ENCODE measurements at regions not wholly inside any gene's neighbourhood (a gene's known extent, or its start where the extent isn't known, plus 50 kb on each side); places are given as distances from the start of the nearest gene placed in this dataset.

DNA sequence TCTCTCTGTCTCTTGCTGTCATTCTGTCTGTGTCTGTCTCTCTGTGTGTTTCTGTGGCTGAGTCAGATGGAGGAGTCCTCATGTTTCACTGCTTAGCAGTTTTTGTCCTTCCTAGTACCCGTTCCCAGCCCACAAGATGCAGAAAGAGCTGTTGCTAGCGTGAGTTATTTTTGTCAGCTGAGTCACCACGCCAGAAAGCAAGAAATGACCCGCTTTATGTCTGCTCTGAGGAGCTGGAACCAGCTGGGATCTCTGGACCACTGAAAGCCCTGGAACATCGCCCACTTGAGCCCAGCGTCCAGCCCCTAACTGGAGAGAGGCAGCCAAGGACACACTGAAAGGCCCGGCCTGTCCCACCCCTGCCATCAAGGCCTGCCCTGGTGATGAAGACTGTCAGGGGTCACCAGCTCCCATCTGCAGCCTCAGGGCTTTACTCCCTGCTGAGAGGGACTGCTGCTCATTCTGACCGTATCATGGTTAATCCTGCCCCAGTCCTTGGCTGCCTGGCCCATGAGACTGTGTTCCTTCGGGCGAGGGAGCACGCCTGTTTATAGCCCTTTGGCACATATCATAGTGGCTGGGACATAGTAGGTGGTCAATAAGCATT is 101.7 kb upstream of the TPM1 start:
- DNase-seq (ENCODE audit: insufficient read length, low spot score) (no peak), FAIRE-seq (no peak)

DNA sequence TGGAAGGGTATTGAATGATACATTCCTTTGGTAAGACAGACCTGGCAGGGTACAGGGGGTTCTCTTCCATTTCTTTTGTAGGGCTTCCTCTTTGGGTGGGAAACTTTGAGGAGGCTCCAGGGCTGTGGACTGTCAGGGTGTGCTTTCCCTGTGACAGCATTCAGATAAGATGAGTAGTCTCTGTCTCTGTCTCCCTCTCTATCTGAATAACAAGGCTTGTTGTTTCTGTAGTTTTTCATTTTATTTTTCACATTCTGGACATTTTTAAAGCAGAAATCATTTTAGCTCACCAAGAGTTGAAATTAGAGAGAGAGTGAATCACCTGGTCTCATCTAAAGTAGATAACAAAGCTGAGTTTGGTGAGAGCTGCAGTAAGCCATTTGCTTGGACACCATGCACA is 100.8 kb upstream of the TPM1 start:
- DNase-seq (ENCODE audit: insufficient read length, low spot score) (no peak), FAIRE-seq (no peak)

DNA sequence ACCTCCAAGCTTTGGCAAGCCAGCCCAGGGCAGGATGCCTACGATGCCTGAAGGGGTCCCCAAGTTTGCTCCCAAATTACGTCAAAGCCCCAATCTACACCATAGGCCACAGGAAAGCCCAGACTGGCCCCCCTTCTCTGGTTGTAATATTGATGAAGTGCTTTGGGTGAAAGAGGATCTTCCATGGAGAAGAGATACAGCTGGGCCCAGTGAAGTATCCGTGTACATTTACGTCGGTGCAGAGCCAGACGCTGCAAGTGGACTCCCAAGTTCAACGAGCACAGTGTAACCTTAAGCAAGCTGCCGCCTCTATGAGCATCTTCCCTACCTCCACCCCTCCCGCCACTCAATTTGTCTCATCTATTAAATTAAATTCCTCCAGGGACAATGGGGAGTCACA is 100.1 kb upstream of the TPM1 start:
- DNase-seq (ENCODE audit: insufficient read length, low spot score) (no peak), FAIRE-seq (no peak)

DNA sequence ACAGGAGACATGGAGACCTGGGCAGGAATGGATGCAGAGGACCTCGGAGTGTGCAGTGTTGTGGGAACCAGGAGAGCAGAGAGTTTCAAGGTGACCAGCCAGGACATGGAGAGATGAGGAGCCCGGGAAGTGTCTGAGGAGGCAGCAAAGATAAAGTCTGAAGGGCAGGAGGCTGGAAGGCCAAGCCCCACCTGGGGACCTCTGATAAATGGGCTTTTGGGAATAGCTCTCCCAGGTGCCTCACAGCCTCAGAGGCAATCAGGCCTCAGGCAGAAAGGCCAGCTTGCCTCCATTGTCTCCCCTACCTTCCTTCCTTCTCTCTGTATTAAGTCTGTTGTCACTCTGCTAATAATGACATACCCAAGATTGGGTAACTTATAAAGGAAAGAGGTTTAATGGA is 97.5 kb upstream of the TPM1 start:
- DNase-seq (ENCODE audit: insufficient read length, low spot score) = no peak
- no peak for FAIRE-seq

DNA sequence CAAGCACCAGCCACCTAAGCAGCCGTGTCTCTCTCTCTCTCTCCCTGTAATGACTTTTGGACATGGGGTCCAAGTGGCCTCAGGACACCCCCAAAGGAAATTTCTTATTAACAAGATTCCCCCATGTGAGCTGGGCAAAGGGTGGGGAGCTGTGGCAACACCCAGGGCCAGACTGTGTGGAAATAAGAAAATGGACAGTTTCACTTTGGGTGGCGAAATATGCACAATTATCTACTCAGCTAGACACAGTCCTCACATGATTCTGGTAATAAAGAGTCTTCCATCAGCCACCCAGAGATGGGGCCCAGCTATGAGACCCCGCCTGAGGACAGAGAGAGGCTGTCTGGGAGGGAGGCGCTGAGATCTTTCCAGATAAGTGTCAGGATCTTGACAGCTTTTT is 96.8 kb upstream of the TPM1 start:
- no peak for DNase-seq (ENCODE audit: insufficient read length, low spot score)
- FAIRE-seq = no peak

DNA sequence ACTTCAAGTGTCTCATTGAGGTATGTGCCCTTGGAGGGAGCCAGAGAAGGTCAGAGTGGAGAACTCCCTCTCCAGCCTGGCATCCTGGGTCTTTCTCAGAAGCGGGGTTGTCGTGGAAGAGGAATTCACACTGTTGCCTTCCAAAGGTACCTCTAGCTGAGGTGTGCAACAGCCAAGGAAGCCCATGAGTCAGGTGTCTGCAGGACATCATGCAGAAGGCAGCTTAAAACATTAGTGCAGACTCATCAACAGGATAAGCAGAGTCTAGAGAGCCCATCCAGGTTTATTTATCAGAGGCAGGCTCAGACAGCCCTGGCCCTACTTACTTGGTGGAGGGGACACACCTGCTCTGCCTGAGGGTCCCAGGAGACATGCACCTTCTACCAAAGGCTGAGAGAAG is 95.6 kb upstream of the TPM1 start:
- FAIRE-seq (no peak), DNase-seq (ENCODE audit: insufficient read length, low spot score) (no peak)

DNA sequence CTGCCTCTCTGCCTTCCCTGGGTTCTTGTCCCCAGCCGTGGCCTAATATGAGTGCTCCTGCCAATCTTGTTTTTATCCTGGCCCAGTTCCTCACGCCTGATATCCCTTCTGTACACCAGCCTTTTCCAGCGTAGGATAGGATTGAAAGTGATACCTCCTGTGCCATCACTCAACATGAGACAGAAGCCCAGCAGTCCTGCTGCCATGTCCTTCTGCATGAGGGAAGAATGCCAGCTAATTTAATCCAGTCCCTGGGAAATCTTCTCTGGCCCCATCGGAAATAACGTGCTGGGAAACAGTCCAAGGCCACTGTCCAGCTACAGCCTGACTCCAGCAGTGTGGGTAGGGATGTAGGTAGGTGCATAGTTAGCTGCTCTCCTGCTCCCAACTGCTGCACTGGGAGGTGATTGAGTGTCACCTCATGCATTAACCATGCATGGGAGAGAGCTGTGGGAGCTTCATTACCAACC is 92.0 kb upstream of the TPM1 start:
- DNase-seq (ENCODE audit: insufficient read length, low spot score) = no peak
- no peak for FAIRE-seq

DNA sequence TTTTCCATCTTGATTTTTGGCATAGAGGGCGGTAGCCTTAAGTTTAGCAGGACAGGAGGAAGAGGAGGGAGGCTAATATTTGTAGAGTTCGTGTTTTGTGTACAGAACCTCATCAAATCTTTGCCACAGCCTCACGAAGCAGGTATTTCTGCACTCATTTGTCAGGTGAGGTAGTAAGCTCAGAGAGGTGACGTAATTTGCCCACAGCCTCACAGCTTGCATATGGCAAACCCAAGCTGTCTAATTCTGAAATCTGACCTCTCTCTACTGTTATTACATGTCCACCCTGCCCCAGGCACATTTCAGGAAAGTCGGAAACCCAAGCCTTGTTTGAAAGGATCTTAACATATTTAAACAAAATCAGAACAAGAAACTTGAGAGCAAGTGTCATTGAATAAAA is 91.1 kb upstream of the TPM1 start:
- FAIRE-seq (no peak), DNase-seq (ENCODE audit: insufficient read length, low spot score) (no peak)

DNA sequence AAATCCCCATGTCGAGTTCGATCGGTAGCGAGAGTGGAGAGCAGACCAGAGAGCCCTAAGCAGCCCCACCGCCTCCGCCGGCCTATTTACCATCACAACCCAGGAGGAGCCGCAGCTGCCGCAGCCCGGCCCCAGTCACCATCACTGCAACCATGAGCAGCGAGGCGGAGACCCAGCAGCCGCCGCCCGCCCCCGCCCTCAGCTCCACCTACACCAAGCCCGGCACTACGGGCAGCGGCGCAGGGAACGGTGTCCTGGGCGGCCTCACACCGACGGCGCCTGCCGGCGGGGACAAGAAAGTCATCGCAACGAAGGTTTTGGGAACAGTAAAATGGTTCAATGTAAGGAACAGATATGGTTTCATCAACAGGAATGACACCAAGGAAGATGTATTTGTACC is 89.5 kb upstream of the TPM1 start:
- FAIRE-seq (no peak), DNase-seq (ENCODE audit: insufficient read length, low spot score) (no peak)

DNA sequence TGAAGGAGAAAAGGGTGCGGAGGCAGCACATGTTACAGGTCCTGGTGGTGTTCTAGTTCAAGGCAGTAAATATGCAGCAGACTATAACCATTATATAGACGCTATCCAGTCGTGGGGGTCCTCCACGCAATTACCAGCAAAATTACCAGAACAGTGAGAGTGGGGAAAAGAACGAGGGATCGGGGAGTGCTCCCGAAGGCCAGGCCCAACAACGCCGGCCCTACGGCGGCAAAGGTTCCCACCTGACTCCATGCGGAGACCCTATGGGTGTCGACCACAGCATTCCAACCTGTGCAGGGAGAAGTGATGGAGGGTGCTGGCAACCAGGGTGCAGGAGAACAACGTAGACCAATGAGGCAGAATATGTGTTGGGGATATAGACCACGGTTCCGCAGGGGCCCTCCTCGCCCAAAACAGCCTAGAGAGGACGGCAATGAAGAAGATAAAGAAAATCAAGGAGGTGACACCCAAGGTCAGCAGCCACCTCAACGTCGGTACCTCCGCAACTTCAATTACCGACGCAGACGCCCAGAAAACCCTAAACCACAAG is 89.0 kb upstream of the TPM1 start:
- FAIRE-seq (no peak), DNase-seq (ENCODE audit: insufficient read length, low spot score) (no peak)

DNA sequence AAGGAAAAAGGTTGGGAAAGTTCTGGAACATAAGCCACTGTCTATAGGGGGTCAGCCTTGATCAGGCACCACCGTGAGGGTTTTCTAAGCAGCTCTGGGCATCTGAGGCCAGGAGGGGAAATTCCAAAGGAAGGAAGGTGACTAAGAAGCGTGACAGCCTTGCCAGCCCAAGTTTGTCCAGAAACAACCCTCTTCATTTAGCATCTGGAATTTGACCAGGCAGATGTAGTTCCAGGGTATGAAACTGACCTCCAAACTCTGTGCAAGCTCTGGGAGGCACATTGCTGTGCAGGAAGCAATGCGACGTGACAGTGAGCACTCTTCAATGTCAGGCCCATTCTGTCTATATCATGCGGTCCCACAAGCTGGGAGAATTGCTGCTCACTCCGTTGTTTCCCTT is 85.4 kb upstream of the TPM1 start:
- no peak for DNase-seq (ENCODE audit: insufficient read length, low spot score)
- FAIRE-seq = no peak

DNA sequence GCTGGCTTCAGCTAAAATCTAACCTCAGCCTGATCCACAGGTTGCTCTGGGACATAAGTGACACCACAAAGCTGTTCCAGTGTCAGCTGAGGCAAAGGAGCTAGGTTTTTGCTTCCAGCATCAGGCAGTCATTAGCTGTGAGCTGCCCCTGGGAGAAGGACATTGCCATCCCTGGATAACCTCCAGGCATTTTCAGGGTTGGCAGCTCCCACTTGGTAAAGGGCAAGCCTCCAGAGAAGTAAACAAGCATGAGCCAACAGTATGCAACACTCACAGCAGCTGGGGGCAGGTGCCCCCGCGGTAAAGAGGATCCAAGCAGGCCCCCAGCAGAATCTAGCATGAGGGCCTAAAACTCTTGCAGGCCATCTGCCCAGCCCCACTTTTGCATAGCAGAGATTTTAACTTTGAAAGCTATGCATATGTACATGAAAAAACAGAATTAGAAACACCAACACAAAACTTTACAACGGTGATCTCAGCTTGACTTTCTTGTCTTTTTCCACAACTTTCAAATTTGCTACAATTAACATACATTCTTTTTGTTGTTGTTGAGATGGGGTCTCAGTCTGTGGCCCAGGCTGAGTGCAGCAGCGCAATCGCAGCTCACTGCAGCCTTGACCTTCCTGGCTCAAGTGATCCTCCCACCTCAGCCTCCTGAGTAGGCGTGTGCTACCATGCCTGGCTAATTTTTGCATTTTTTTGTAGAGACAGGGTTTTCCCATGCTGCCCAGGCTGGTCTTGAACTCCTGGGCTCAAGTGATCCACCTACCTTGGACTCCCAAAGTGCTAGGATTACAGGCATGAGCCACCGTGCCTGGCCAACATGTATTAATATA is 83.8 kb upstream of the TPM1 start:
- DNase-seq (ENCODE audit: insufficient read length, low spot score) (no peak), FAIRE-seq (no peak)

DNA sequence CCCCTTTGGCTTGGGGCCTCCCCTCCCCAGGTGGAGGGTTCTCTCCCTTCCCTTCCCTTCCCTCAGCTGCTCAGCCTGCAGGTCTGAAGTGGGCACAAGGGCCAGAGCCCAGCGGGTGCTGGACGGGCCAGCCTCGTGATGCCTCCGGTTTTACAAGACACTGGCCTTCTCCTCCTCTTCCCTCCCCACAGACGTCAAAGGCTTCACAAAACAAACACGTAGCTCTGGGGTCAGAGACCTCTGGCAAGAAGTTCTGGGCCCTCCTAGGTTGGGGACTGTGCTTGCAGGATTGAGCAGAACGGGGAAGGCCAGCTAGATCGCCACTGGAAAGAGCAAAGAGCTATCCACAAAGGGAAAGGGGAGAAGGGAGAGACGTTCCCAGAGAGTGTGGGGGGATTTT is 81.4 kb upstream of the TPM1 start:
- FAIRE-seq (no peak), DNase-seq (ENCODE audit: insufficient read length, low spot score) (no peak)

DNA sequence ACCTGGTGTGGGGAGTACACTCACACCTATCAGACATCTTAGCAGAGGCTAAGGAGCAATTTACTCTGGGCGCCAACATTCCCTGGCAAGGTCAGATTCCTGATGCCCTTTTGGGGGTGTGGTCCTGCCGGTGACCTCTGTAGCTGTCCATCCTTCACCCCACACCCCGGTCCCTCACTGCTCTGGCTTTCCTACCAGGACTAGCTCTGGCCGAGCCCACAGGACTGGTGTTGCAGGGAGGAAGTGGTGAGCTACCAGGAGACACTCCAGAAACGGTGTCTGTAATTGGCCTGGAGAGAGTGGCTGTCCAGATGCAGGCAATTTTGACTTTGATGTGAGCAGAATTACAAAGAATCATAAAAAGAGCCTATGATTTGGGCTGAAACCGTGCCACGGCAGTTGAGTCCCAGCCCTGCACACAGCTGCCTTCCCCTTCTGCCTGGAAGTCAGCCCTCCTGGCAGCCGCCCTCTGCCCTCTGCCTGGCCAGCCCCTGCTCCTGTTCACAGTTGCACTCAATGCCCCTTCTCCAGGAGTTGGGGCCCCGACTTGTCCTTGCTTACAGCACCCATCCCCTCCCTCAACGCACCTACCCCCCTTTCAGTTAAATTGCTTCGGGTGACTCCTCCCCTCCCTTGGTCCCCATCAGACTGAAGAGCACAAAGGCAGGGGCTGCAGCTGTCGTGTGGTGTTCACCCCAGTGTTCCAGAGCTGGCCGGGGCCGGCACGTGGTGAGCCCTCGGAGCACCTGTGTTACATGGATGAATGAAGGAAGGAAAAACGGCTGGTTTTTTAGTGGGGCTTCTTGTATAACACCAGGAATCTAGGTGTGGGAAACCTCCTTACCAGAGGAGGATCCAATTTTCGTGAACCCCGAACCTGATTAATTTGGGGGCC is 80.2 kb upstream of the TPM1 start:
- DNase-seq (ENCODE audit: insufficient read length, low spot score) (no peak), FAIRE-seq (no peak)

DNA sequence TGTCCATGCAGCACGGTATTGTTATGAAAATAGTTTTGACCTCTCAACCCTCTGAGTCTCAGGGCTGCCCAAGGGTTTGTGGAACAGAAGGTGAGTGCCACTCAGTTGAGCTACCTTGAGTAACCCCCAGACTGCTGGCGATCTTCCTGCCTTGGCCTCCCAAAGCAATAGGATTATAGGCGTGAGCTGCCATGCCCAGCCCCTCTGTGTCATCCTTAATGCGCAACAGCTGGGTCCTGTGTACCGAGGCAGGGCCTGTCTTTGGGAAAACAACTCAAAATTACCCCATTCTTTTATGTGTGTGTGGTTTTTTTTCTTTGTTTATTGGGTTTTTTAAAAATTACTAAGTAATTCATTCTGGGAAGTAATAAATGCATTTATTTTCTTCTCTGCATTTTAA is 78.3 kb upstream of the TPM1 start:
- no peak for DNase-seq (ENCODE audit: insufficient read length, low spot score)
- FAIRE-seq = no peak

DNA sequence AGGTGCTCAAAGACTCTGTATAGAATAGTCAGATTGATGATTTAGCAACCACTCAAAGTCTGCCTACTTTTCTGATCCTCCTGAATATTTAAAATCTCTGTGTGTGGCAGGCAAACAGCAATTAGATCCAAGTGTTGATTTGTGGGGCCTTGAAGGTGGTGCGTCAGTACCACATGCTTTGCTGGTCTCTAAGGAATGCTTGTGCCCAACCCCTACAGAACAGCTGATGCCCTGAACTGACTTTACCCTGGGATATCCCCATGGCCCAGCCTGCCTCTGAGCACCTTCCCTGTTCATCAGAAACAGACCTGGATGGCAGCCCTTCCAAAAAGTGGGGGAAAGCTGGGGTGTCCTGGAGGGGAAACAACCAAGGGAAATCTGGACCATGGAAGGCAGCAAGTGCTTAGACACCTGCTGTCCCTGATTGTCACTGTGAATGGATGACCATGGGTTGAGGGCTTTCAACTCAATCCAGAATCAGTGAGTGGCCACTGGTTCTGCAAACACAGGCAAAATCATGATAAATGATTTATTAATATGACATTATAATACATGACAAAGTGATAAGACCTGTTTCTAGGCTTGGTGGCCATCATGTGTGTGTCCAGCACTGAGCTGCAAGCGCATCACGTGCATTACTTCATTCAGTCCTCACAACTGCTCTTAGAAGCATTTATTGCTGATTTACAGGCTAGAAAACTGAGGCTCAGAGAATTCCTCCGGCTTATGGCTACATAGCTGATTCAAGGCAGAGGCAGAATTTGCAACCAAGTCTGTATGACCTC is 76.1 kb upstream of the TPM1 start:
- DNase-seq (ENCODE audit: insufficient read length, low spot score) (no peak), FAIRE-seq (no peak)

DNA sequence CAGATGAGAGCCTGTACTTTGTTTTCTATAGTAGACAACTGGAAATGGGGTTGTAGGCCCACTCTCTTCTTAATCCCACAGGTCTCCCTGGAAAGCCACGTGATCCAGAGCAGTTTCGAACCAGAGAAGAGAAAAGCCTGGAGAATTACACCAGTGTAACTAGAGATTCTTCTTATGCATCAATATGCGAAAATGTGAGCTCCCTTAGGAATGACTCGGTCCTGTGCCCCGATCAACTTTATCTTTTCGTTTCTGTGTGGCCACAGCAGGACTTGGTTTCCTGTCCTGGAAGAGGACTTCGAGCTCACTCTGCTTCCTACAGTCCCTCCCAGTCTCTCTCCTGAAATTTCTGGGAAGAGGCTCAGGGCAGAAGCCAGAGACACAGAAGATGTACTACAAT is 73.8 kb upstream of the TPM1 start:
- no peak for DNase-seq (ENCODE audit: insufficient read length, low spot score)

DNA sequence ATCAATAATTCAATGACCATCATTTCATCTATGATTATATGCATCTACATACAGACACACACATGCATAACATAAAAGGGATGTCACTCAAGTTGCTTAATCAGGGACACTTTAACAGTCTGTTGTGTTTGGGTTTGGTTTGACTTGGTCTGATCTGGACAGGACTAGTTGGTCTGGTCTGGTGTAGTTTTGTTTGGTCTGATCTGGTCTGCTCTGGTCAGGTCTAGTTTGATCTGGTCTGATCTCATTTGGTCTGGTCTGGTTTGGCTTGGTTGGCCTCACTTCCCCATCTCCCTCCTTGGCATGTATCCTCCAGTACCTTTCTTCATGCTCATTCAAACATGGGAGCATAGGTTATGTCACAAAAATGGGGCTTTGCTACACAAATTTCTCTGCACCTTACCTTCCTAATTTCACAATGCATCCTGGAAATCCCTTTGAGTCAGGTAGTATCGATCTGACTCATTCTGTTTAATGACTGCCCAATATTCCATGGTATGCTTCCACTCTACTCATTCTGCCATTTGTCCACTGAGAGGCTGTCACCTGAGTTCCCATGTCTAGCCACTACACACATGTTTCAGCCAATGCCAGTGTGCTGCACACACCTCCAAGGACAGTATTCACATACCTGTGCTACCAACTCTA is 73.0 kb upstream of the TPM1 start:
- no peak for FAIRE-seq
- no peak for DNase-seq (ENCODE audit: insufficient read length, low spot score)

More for the DNA sequence above, 73.8 kb upstream of the TPM1 start:
- no peak for FAIRE-seq

DNA sequence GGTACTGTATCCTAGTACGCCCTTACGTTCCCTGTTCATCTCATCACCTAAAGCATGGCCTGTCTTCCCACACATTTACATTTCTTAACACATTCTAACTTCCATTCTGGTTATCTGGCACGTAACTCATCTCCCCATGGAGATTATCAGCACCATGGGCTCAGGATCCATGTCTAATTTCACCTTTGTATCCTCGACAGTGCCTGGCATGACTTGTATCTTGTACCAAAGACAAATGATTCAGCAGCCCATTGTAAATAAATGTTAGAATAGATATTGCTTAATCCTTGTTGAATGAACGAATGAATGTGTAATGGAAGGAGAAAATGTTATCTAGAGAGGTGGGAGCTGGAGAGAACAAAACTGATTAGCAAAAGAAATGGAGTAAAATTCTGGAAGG is 69.7 kb upstream of the TPM1 start:
- FAIRE-seq (no peak), DNase-seq (ENCODE audit: insufficient read length, low spot score) (no peak)

DNA sequence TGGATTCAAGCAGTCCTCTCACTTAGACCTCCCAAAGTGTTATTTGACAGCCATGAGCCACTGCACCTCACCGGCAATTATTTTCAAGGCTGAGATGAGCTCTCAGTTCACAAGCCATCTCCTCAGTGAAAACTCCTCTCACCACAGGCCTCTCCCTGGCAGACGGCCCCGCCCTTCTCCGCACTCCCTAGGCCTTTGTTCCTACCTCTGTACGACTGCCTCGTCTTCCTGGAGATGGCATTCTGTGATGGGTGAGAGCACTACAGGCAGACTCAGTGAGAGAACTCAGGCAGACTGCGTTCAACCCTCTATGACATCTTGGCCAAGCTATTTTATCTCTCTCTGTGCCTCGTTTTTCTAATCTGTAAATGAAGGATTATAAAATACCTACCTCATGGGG is 67.0 kb upstream of the TPM1 start:
- FAIRE-seq (no peak), DNase-seq (ENCODE audit: insufficient read length, low spot score) (no peak)

Measured in GM19239 (cell line).